H1 (cell line): ENCODE measurements at regions not wholly inside any gene's neighbourhood (a gene's known extent, or its start where the extent isn't known, plus 50 kb on each side); places are given as distances from the start of the nearest gene placed in this dataset.

Experiments
- CTCF ChIA-PET: fragments of 300-600 bp; sonication (Branson Sonifier 250); formaldehyde crosslinking; loops from one replicate; lab custom pipeline; 2021; ENCODE audit not compliant: partially characterized antibody; lab: Charles Lee
- POLR2A ChIA-PET: fragments of 300-600 bp; sonication (Branson Sonifier 250); formaldehyde crosslinking; loops from one replicate; lab custom pipeline; 2021; ENCODE audit warnings: inconsistent platforms; ENCODE audit not compliant: partially characterized antibody; lab: Charles Lee
- DNase-seq, 2 experiments: peaks; one replicate each; pipeline versions ENCODE4 v3.0.0 to v3.0.0-alpha.2; 2010 to 2022; ENCODE audit warnings: low spot score in 2 of 2, low read depth in 1 of 2, mixed read lengths in 1 of 2
- FAIRE-seq: peaks from 2 replicates; lab custom pipeline; 2011; peaks lifted over from hg19 to GRCh38; lab: Jason Lieb, UNC
- H2AFZ ChIP-seq: 2 replicates; pipeline ENCODE4 v1.8.1; 2012; ENCODE audit warnings: low read length, inconsistent platforms
- H2AK5ac ChIP-seq: 2 replicates; pipeline ENCODE4 v1.6.1; 2013; ENCODE audit warnings: low read depth, low read length
- H2BK120ac ChIP-seq: replicated peaks from 2 replicates; pipeline ENCODE3; 2013; ENCODE audit warnings: low read depth, low read length, inconsistent platforms
- H2BK12ac ChIP-seq: 2 replicates; pipeline ENCODE4 v1.6.1; 2013; ENCODE audit warnings: low read depth, low read length
- H2BK15ac ChIP-seq: 2 replicates; pipeline ENCODE4 v1.6.1; 2013; ENCODE audit warnings: low read length
- H2BK20ac ChIP-seq: 2 replicates; pipeline ENCODE4 v1.6.1; 2013; ENCODE audit warnings: low read length
- H2BK5ac ChIP-seq: 2 replicates; pipeline ENCODE4 v1.6.1; 2013; ENCODE audit warnings: low read depth, low read length
- H3K14ac ChIP-seq: 2 replicates; pipeline ENCODE4 v1.6.1; 2013; ENCODE audit warnings: inconsistent platforms; ENCODE audit not compliant: insufficient read length
- H3K18ac ChIP-seq: 2 replicates; pipeline ENCODE4 v1.6.1; 2013; ENCODE audit warnings: low read length; ENCODE audit errors: extremely low read depth
- H3K23ac ChIP-seq: 2 replicates; pipeline ENCODE4 v1.6.1; 2013; ENCODE audit warnings: inconsistent platforms; ENCODE audit not compliant: insufficient read length
- H3K23me2 ChIP-seq: 2 replicates; pipeline ENCODE4 v1.6.1; 2013; ENCODE audit warnings: low read depth, low read length
- H3K27ac ChIP-seq: 2 replicates; pipeline ENCODE4 v1.6.1; 2011; ENCODE audit warnings: low read depth, low read length, inconsistent platforms
- H3K27me3 ChIP-seq, 4 experiments: replicated peaks in 1 of 4; 1 replicate in 1 of 4; 2 replicates in 3 of 4; pipeline versions ENCODE4 v1.6.1 to v1.8.1; 2011 to 2013; ENCODE audit warnings: low read length in 3 of 4, mild to moderate bottlenecking in 3 of 4, inconsistent platforms in 2 of 4, mixed read lengths in 2 of 4, moderate library complexity in 1 of 4; ENCODE audit not compliant: control insufficient read depth in 3 of 4, insufficient read depth in 3 of 4; ENCODE audit errors: extremely low read depth in 1 of 4
- H3K36me3 ChIP-seq, 4 experiments: 2 replicates each; pipeline versions ENCODE4 v1.6.1 to v1.8.1; 2011 to 2013; ENCODE audit warnings: mild to moderate bottlenecking in 4 of 4, low read length in 3 of 4, moderate library complexity in 2 of 4, control low read depth in 1 of 4, inconsistent platforms in 1 of 4; ENCODE audit not compliant: insufficient read depth in 4 of 4, control insufficient read depth in 2 of 4
- H3K4ac ChIP-seq: replicated peaks from 2 replicates; pipeline ENCODE3; 2013; ENCODE audit warnings: low read length, low read depth, mixed read lengths, inconsistent platforms; ENCODE audit not compliant: insufficient read length
- H3K4me1 ChIP-seq, 4 experiments: replicated peaks in 1 of 4; 1 replicate in 1 of 4; 2 replicates in 3 of 4; pipeline versions ENCODE4 v1.6.1 to v1.8.1; 2011 to 2013; ENCODE audit warnings: low read length in 3 of 4, inconsistent platforms in 2 of 4, mixed read lengths in 1 of 4; ENCODE audit not compliant: insufficient read depth in 4 of 4, control insufficient read depth in 3 of 4
- H3K4me2 ChIP-seq, 2 experiments: 2 replicates each; pipeline versions ENCODE4 v1.6.1 to v1.8.1; 2011 to 2013; ENCODE audit warnings: low read depth in 2 of 2, low read length in 2 of 2, control low read depth in 1 of 2, inconsistent platforms in 1 of 2, mild to moderate bottlenecking in 1 of 2; ENCODE audit not compliant: insufficient read depth in 1 of 2
- H3K4me3 ChIP-seq, 4 experiments: fragments of 200-600, 300-600 bp in 1 of 4; sonication (generic), shearing (Covaris generic), sonication (Bioruptor Twin) in 1 of 4; 2 replicates each; pipeline versions ENCODE4 v1.5.1 to v1.8.1; 2011 to 2016; ENCODE audit warnings: low read length in 4 of 4, low read depth in 3 of 4, control low read depth in 2 of 4, inconsistent platforms in 2 of 4, mild to moderate bottlenecking in 2 of 4, mixed read lengths in 1 of 4, moderate library complexity in 1 of 4; ENCODE audit not compliant: insufficient read depth in 2 of 4; ENCODE audit errors: extremely low read depth in 1 of 4
- H3K56ac ChIP-seq: replicated peaks from 2 replicates; pipeline ENCODE3; 2013; ENCODE audit warnings: low read depth, mild to moderate bottlenecking, mixed read lengths, low read length, inconsistent platforms; ENCODE audit not compliant: insufficient read length
- H3K79me1 ChIP-seq: 2 replicates; pipeline ENCODE4 v1.6.1; 2013; ENCODE audit warnings: low read depth, low read length, control low read depth
- H3K79me2 ChIP-seq, 2 experiments: 2 replicates each; pipeline versions ENCODE4 v1.6.1 to v1.8.1; 2012 to 2013; ENCODE audit warnings: low read length in 2 of 2, mild to moderate bottlenecking in 2 of 2, inconsistent platforms in 1 of 2; ENCODE audit not compliant: insufficient read depth in 2 of 2, control insufficient read depth in 1 of 2
- H3K9ac ChIP-seq, 4 experiments: replicated peaks in 1 of 4; 1 replicate in 1 of 4; 2 replicates in 3 of 4; pipeline versions ENCODE4 v1.6.1 to v1.8.1; 2011 to 2013; ENCODE audit warnings: low read depth in 3 of 4, low read length in 3 of 4, control low read depth in 2 of 4, mild to moderate bottlenecking in 2 of 4, moderate library complexity in 2 of 4, inconsistent platforms in 1 of 4; ENCODE audit errors: extremely low read depth in 1 of 4
- H3K9me3 ChIP-seq, 2 experiments: 2 replicates each; pipeline versions ENCODE4 v1.6.1 to v1.8.1; 2012 to 2013; ENCODE audit warnings: mild to moderate bottlenecking in 2 of 2, moderate library complexity in 2 of 2, control low read depth in 1 of 2, inconsistent platforms in 1 of 2, low read depth in 1 of 2, low read length in 1 of 2, mixed read lengths in 1 of 2; ENCODE audit not compliant: insufficient read depth in 2 of 2
- H4K20me1 ChIP-seq, 2 experiments: replicated peaks in 1 of 2; 2 replicates each; pipeline versions ENCODE3 to v1.8.1; 2011 to 2013; ENCODE audit warnings: inconsistent platforms in 2 of 2, low read length in 2 of 2, mild to moderate bottlenecking in 1 of 2; ENCODE audit not compliant: insufficient read depth in 2 of 2, control insufficient read depth in 1 of 2
- H4K5ac ChIP-seq: 2 replicates; pipeline ENCODE4 v1.6.1; 2013; ENCODE audit warnings: low read length, low read depth, mixed read lengths, inconsistent platforms; ENCODE audit not compliant: insufficient read length
- H4K8ac ChIP-seq: 2 replicates; pipeline ENCODE4 v1.8.0; 2013; ENCODE audit warnings: mild to moderate bottlenecking, moderate library complexity, low read length, inconsistent platforms; ENCODE audit not compliant: insufficient read depth; ENCODE audit errors: extremely low read depth
- H4K91ac ChIP-seq: replicated peaks from 2 replicates; pipeline ENCODE3; 2013; ENCODE audit warnings: low read length, mixed read lengths, inconsistent platforms; ENCODE audit not compliant: insufficient read length
- BCL11A ChIP-seq, 2 experiments: IDR thresholded peaks; one replicate each; pipeline ENCODE4 v1.6.1; 2011; ENCODE audit warnings: low read depth in 2 of 2, low read length in 2 of 2, mild to moderate bottlenecking in 2 of 2
- CREB1 ChIP-seq: IDR thresholded peaks from 2 replicates; pipeline ENCODE4 v1.6.1; 2012; ENCODE audit warnings: inconsistent platforms
- JUND ChIP-seq: IDR thresholded peaks from 2 replicates; pipeline ENCODE4 v1.6.1; 2011; ENCODE audit warnings: mild to moderate bottlenecking, improper control_type of control experiment, low read length
- KDM4A ChIP-seq: IDR thresholded peaks from one replicate; pipeline ENCODE4 v1.7.1; 2012; ENCODE audit warnings: low read depth, mild to moderate bottlenecking, moderate library complexity, low read length, inconsistent platforms; ENCODE audit not compliant: severe bottlenecking
- RXRA ChIP-seq: IDR thresholded peaks from 2 replicates; pipeline ENCODE4 v1.6.1; 2011; ENCODE audit warnings: low read depth, mild to moderate bottlenecking, low read length, moderate library complexity; ENCODE audit not compliant: insufficient read depth
- SP4 ChIP-seq: IDR thresholded peaks from 2 replicates; pipeline ENCODE4 v1.6.1; 2012; ENCODE audit warnings: low read length, inconsistent platforms
- WGBS, 2 experiments: shearing (Covaris generic) in 1 of 2; methylation state at CpG; one replicate each; pipeline versions ENCODE4 v1.1.6 to v1.1.7; 2013 to 2015; ENCODE audit warnings: low lambda C conversion rate in 2 of 2, mixed read lengths in 2 of 2, inconsistent platforms in 1 of 2, low coverage in 1 of 2, missing lambda C conversion rate in 1 of 2; ENCODE audit not compliant: insufficient replicate concordance in 2 of 2, insufficient coverage in 1 of 2, insufficient read length in 1 of 2; ENCODE audit errors: extremely low coverage in 1 of 2, missing lambda C conversion rate in 1 of 2; 5-methylcytosine and 5-hydroxymethylcytosine counted together

GRCh38 chr6:168218785-168219566 lies 100.6 kb downstream of the DACT2 start:
- Histone ChIP-seq H2BK15ac (no peak overlapping the region), H2AFZ (no peak overlapping the region), H2BK5ac (no peak overlapping the region), H3K4me1 (peaks cover 0 to 18% (median 9%) of the 10 kb centered on the region in 4 experiments; a peak in 5 of 7 replicates), H2AK5ac (no peak overlapping the region), H3K36me3 (no peaks in the 10 kb centered on the region), H3K4ac (no peak overlapping the region), H3K23me2 (no peaks in the 10 kb centered on the region), H3K79me1 (no peaks in the 10 kb centered on the region), H4K5ac (no peak overlapping the region), H4K91ac (no peak overlapping the region), H3K4me2 (no peak overlapping the region), H3K9me3 (no peaks in the 10 kb centered on the region), H2BK12ac (no peak overlapping the region), H2BK20ac (no peak overlapping the region), H4K8ac (peak overlapping the region; percentile 82; the same call in 1 of the 2 replicates), H3K56ac (no peak overlapping the region), H4K20me1 (no peaks in the 10 kb centered on the region), H3K14ac (no peak overlapping the region), H3K79me2 (no peaks in the 10 kb centered on the region), H3K27me3 (no peaks in the 10 kb centered on the region; a peak in 3 of 7 replicates), H3K4me3 (no peak overlapping the region), H2BK120ac (no peak overlapping the region), H3K9ac (no peak overlapping the region), H3K23ac (no peak overlapping the region), H3K18ac (no peak overlapping the region), H3K27ac (no peak overlapping the region)
- DNase-seq = no peak
- ChIA-PET CTCF (interaction anchor here (0.9 kb wide), 1 partner anchor 41 kb away, joined by 3 read pairs; no protein-coding TSS in a partner anchor), POLR2A (no interaction called here)
- TF ChIP-seq CREB1 (no peak), BCL11A (IDR thresholded peaks at IDR 0.05; ENCODE audit: low read depth in 2 of 2, low read length in 2 of 2) (no peak), SP4 (no peak), RXRA (no peak), JUND (no peak), KDM4A (no peak)
- no peak for FAIRE-seq
- WGBS, 2 experiments = 91% methylated on average over 12 of the region's 12 CpGs; no CpG with 5 or more reads in 1 of the 2 experiments
